ENCODE measurements at regions not wholly inside any gene's neighbourhood (a gene's known extent, or its start where the extent isn't known, plus 50 kb on each side); places are given as distances from the start of the nearest gene placed in this dataset.

GRCh38 chr6:167703347-167703746 lies 123.4 kb upstream of the AFDN start:
- TF ChIP-seq, protein P1, sequence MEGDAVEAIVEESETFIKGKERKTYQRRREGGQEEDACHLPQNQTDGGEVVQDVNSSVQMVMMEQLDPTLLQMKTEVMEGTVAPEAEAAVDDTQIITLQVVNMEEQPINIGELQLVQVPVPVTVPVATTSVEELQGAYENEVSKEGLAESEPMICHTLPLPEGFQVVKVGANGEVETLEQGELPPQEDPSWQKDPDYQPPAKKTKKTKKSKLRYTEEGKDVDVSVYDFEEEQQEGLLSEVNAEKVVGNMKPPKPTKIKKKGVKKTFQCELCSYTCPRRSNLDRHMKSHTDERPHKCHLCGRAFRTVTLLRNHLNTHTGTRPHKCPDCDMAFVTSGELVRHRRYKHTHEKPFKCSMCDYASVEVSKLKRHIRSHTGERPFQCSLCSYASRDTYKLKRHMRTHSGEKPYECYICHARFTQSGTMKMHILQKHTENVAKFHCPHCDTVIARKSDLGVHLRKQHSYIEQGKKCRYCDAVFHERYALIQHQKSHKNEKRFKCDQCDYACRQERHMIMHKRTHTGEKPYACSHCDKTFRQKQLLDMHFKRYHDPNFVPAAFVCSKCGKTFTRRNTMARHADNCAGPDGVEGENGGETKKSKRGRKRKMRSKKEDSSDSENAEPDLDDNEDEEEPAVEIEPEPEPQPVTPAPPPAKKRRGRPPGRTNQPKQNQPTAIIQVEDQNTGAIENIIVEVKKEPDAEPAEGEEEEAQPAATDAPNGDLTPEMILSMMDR (IDR thresholded peaks at IDR 0.05): no peak
- TF ChIP-seq POLR2AphosphoS5 (IDR thresholded peaks at IDR 0.05) (no peak), EP300 (IDR thresholded peaks at IDR 0.05) (no peak), POLR2A (IDR thresholded peaks at IDR 0.05) (no peak)
